ENCODE measurements at regions not wholly inside any gene's neighbourhood (a gene's known extent, or its start where the extent isn't known, plus 50 kb on each side); places are given as distances from the start of the nearest gene placed in this dataset.
"Not testable (repeated sequence)": the region's sequence is repeated elsewhere in the genome, so short reads cannot be mapped to it uniquely, and the experiment has no call there.

- H3K27me3 ChIP-seq (ENCODE audit: insufficient read depth, low read length, poor library complexity, severe bottlenecking); H3K9me3 Mint-ChIP-seq; H3K27ac ChIP-seq (ENCODE audit: low read depth, low read length); H3K36me3 ChIP-seq (ENCODE audit: insufficient read depth, low read length); H3K36me3 Mint-ChIP-seq; DNase-seq; H3K9me3 ChIP-seq (ENCODE audit: low read length); H3K4me3 Mint-ChIP-seq; H3K27ac Mint-ChIP-seq; H3K4me3 ChIP-seq (ENCODE audit: low read length); H3K4me1 Mint-ChIP-seq; POLR2A ChIA-PET; H3K4me1 ChIP-seq (ENCODE audit: insufficient read depth, low read length); H3K27me3 Mint-ChIP-seq; CTCF ChIA-PET: not testable (repeated sequence)
Measured at GRCh38 chr9:42283179-42283543, 99.7 kb downstream of the SPATA31A6 start.

- POLR2A ChIA-PET; H3K27me3 Mint-ChIP-seq; H3K4me1 ChIP-seq (ENCODE audit: insufficient read depth, low read length); H3K4me3 Mint-ChIP-seq; H3K36me3 ChIP-seq (ENCODE audit: insufficient read depth, low read length); H3K9me3 ChIP-seq (ENCODE audit: low read length); H3K27ac ChIP-seq (ENCODE audit: low read depth, low read length); H3K36me3 Mint-ChIP-seq; H3K9me3 Mint-ChIP-seq; H3K4me1 Mint-ChIP-seq; H3K4me3 ChIP-seq (ENCODE audit: low read length); H3K27me3 ChIP-seq (ENCODE audit: insufficient read depth, low read length, poor library complexity, severe bottlenecking); CTCF ChIA-PET; H3K27ac Mint-ChIP-seq; DNase-seq: not testable (repeated sequence)
Measured at GRCh38 chr9:42286145-42286845, 102.8 kb downstream of the SPATA31A6 start.

GRCh38 chr9:42288002-42288864 lies 104.8 kb downstream of the SPATA31A6 start:
- H3K36me3 Mint-ChIP-seq: not testable (repeated sequence)

GRCh38 chr9:42288865-42289229 lies 105.4 kb downstream of the SPATA31A6 start:
- H3K4me1 ChIP-seq (ENCODE audit: insufficient read depth, low read length); POLR2A ChIA-PET; H3K27me3 Mint-ChIP-seq; CTCF ChIA-PET; H3K36me3 ChIP-seq (ENCODE audit: insufficient read depth, low read length); H3K36me3 Mint-ChIP-seq; H3K27ac ChIP-seq (ENCODE audit: low read depth, low read length); H3K4me3 ChIP-seq (ENCODE audit: low read length); H3K9me3 ChIP-seq (ENCODE audit: low read length); H3K4me1 Mint-ChIP-seq; H3K4me3 Mint-ChIP-seq; H3K27ac Mint-ChIP-seq; H3K9me3 Mint-ChIP-seq; H3K27me3 ChIP-seq (ENCODE audit: insufficient read depth, low read length, poor library complexity, severe bottlenecking); DNase-seq: not testable (repeated sequence)

More at GRCh38 chr9:42288002-42288864, 104.8 kb downstream of the SPATA31A6 start:
- H3K27me3 ChIP-seq (ENCODE audit: insufficient read depth, low read length, poor library complexity, severe bottlenecking); H3K4me3 Mint-ChIP-seq; H3K9me3 ChIP-seq (ENCODE audit: low read length); H3K27me3 Mint-ChIP-seq; CTCF ChIA-PET; H3K4me1 ChIP-seq (ENCODE audit: insufficient read depth, low read length); DNase-seq; H3K4me1 Mint-ChIP-seq; H3K27ac Mint-ChIP-seq; H3K27ac ChIP-seq (ENCODE audit: low read depth, low read length); POLR2A ChIA-PET; H3K4me3 ChIP-seq (ENCODE audit: low read length); H3K9me3 Mint-ChIP-seq; H3K36me3 ChIP-seq (ENCODE audit: insufficient read depth, low read length): not testable (repeated sequence)

GRCh38 chr9:42300124-42300523 lies 116.7 kb downstream of the SPATA31A6 start:
- H3K4me3 Mint-ChIP-seq; H3K27me3 ChIP-seq (ENCODE audit: insufficient read depth, low read length, poor library complexity, severe bottlenecking); H3K36me3 Mint-ChIP-seq; H3K9me3 ChIP-seq (ENCODE audit: low read length); H3K4me1 ChIP-seq (ENCODE audit: insufficient read depth, low read length); DNase-seq; H3K4me3 ChIP-seq (ENCODE audit: low read length); H3K27ac Mint-ChIP-seq; H3K27ac ChIP-seq (ENCODE audit: low read depth, low read length); H3K36me3 ChIP-seq (ENCODE audit: insufficient read depth, low read length); H3K27me3 Mint-ChIP-seq; H3K4me1 Mint-ChIP-seq; CTCF ChIA-PET; POLR2A ChIA-PET; H3K9me3 Mint-ChIP-seq: not testable (repeated sequence)

- POLR2A ChIA-PET; H3K4me3 Mint-ChIP-seq; DNase-seq; H3K9me3 ChIP-seq (ENCODE audit: low read length); CTCF ChIA-PET; H3K9me3 Mint-ChIP-seq; H3K36me3 Mint-ChIP-seq; H3K36me3 ChIP-seq (ENCODE audit: insufficient read depth, low read length); H3K27me3 ChIP-seq (ENCODE audit: insufficient read depth, low read length, poor library complexity, severe bottlenecking); H3K27me3 Mint-ChIP-seq; H3K27ac Mint-ChIP-seq; H3K4me1 ChIP-seq (ENCODE audit: insufficient read depth, low read length); H3K4me1 Mint-ChIP-seq; H3K27ac ChIP-seq (ENCODE audit: low read depth, low read length); H3K4me3 ChIP-seq (ENCODE audit: low read length): not testable (repeated sequence)
Measured at GRCh38 chr9:42306625-42307024, 123.2 kb downstream of the SPATA31A6 start.

- H3K9me3 ChIP-seq (ENCODE audit: low read length); POLR2A ChIA-PET; H3K27ac Mint-ChIP-seq; H3K36me3 ChIP-seq (ENCODE audit: insufficient read depth, low read length); H3K9me3 Mint-ChIP-seq; H3K4me1 Mint-ChIP-seq; DNase-seq; H3K4me1 ChIP-seq (ENCODE audit: insufficient read depth, low read length); CTCF ChIA-PET; H3K27ac ChIP-seq (ENCODE audit: low read depth, low read length); H3K4me3 Mint-ChIP-seq; H3K27me3 Mint-ChIP-seq; H3K4me3 ChIP-seq (ENCODE audit: low read length); H3K36me3 Mint-ChIP-seq; H3K27me3 ChIP-seq (ENCODE audit: insufficient read depth, low read length, poor library complexity, severe bottlenecking): not testable (repeated sequence)
Measured at GRCh38 chr9:42307449-42307848, 124.0 kb downstream of the SPATA31A6 start.

GRCh38 chr9:42310972-42311371 lies 127.5 kb downstream of the SPATA31A6 start:
- H3K4me1 ChIP-seq (ENCODE audit: insufficient read depth, low read length); H3K27ac Mint-ChIP-seq; H3K27ac ChIP-seq (ENCODE audit: low read depth, low read length); H3K9me3 ChIP-seq (ENCODE audit: low read length); POLR2A ChIA-PET; CTCF ChIA-PET; H3K36me3 ChIP-seq (ENCODE audit: insufficient read depth, low read length); H3K4me3 ChIP-seq (ENCODE audit: low read length); DNase-seq; H3K27me3 Mint-ChIP-seq; H3K36me3 Mint-ChIP-seq; H3K27me3 ChIP-seq (ENCODE audit: insufficient read depth, low read length, poor library complexity, severe bottlenecking); H3K4me3 Mint-ChIP-seq; H3K4me1 Mint-ChIP-seq; H3K9me3 Mint-ChIP-seq: not testable (repeated sequence)

GRCh38 chr9:42316026-42316425 lies 132.6 kb downstream of the SPATA31A6 start:
- H3K9me3 ChIP-seq (ENCODE audit: low read length); H3K36me3 ChIP-seq (ENCODE audit: insufficient read depth, low read length); H3K27ac ChIP-seq (ENCODE audit: low read depth, low read length); POLR2A ChIA-PET; H3K27ac Mint-ChIP-seq; H3K27me3 Mint-ChIP-seq; H3K4me1 Mint-ChIP-seq; H3K36me3 Mint-ChIP-seq; DNase-seq; H3K27me3 ChIP-seq (ENCODE audit: insufficient read depth, low read length, poor library complexity, severe bottlenecking); H3K9me3 Mint-ChIP-seq; H3K4me1 ChIP-seq (ENCODE audit: insufficient read depth, low read length); CTCF ChIA-PET; H3K4me3 ChIP-seq (ENCODE audit: low read length); H3K4me3 Mint-ChIP-seq: not testable (repeated sequence)
